DMS79 (cell line): ENCODE measurements at regions not wholly inside any gene's neighbourhood (a gene's known extent, or its start where the extent isn't known, plus 50 kb on each side); places are given as distances from the start of the nearest gene placed in this dataset.
"Not testable (repeated sequence)": the region's sequence is repeated elsewhere in the genome, so short reads cannot be mapped to it uniquely, and the experiment has no call there.

Experiments used
- DNase-seq: peaks from one replicate; lab custom pipeline; 2025; lab: John Stamatoyannopoulos, UW

DNA sequence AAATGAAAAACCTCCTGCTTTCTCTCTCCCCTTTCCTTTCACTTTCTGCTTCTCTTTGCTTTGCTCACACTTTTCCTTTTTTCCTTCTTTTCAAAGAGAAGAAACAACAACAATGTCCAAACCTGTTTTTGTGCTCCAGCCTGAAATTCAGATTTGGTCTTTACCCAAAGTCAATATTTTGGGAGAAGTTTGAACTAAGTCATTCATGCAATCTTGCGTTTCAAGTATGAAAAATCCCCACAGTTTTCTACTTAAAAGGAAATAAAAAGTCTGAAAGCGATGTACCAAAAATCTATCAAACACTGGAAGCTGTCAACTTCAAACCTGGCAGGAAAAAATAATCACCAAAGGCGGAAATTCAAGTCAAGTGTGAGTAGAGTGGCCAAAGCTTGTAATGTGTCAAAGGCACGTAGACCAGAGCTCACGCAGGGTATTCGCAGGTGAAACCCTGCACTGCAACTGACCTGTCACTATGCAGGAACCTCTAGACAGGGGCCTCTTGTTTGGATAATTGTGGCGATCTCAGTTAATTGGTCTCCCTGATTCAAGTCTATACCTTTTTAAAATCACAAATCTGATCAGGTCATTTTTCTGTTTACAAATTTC lies 118.8 kb upstream of the GALNT15 start:
- DNase-seq: no peak

DNA sequence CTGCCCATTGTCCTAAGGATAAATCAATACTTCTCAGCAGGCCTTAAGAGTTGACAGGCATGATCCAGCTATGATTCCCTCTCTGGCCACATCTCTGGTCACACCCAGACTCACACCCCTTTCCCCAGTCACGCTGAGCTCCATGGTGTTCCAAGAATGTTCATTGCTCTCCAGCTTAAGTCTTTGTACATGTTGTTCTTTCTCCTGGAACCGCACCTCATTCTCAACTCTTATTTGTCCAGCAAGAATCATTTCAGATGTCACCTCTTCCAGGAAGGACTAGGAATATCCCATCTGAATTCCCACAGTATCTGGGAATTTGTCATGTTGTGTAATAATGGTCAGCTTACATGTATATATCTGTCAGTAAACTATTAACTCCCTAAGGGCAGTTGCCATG lies 118.3 kb upstream of the GALNT15 start:
- DNase-seq: no peak

DNA sequence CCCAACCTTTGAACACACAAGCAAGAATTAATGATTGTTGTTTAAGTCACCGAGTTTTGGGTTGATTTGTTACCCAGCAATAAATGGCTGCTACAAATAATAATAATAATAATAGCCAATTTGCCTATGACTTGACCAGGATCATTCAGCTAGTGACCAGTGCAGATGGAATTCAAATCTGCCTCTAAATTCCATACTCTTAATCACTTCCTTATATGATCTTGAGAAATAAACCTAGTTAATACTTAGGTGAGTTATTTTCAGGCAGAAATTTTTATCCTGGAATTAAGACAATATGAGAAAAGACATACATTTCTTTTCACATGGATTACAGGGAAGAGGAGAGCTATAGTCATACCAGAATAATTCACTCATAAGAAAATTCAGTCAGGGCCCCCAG lies 116.0 kb upstream of the GALNT15 start:
- DNase-seq: no peak

GRCh38 chr3:16059081-16059537 lies 115.4 kb upstream of the GALNT15 start:
- DNase-seq: no peak

DNA sequence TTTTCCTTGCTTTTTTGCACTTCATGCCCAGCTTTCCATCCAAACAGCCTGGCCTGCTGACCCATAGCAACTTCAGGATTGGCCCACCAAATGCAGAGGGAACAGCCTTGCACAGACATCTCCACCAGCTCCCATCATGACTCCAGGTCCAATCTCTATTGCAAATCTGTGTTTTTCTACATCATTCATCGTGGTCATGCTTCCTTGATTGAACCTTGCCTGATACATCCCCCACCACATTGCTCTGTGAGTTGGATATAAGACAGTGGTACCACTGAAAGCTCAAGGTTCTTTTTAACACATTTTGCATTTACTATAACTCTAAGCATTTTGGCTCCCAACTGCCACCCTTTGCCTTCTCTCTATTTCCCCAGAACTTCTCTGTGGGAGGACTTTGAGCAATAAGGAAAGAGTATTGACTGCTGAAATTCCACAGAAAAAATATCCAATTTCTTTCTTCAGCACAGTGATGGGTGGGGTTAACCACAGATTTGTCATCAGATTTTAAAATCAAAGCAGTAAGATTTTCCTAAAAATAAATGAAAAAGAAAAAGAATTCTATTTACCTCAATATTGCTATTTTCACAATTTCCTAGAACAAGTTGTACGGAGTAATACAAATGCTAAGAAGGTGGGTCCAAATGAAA lies 114.6 kb upstream of the GALNT15 start:
- no peak for DNase-seq

GRCh38 chr3:16060358-16060852 lies 114.1 kb upstream of the GALNT15 start:
- no peak for DNase-seq

- DNase-seq: no peak
Measured at GRCh38 chr3:16060945-16061344, 113.5 kb upstream of the GALNT15 start.

DNA sequence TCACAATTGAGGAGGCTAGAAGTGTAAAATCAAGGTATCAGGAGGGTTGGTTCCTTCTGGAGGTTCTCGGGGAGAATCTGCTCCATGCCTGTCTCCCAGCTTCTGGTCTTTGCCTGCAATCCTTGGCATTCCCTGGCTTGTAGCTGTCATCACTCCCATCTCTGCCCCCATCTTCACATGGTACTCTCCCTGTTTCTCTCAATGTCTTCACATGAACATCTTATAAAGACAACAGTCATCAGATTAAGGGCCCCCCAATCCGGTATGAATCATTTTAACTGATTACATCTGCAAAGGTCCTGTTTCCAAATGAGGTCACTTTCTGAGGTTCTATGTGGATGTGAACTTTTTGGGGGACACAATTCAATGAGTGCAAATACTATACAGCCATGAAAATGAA lies 113.0 kb upstream of the GALNT15 start:
- no peak for DNase-seq

DNA sequence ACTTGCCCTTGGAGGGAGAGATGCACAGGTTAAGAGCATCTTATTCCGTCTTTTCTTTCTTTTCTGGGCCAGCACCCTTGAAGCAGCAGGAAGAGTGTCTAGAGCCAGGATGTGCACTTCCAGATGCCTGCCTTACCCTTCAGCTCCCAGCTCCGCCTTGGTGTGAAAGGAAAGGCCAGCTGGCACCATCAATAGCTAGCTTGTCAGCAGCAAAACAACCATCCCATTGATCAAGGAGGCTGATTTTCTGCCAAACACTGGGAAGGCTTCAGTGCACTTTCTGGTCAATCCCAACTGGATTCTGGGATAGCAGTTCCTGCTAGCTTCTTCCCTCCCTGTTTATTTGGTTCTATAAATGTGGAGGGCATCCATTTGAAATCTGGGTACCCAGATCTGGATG lies 110.9 kb upstream of the GALNT15 start:
- DNase-seq: no peak

- no peak for DNase-seq
Measured at GRCh38 chr3:16064642-16065414, 109.7 kb upstream of the GALNT15 start.

- no peak for DNase-seq
Measured at GRCh38 chr3:16066545-16066944, 107.9 kb upstream of the GALNT15 start.

DNA sequence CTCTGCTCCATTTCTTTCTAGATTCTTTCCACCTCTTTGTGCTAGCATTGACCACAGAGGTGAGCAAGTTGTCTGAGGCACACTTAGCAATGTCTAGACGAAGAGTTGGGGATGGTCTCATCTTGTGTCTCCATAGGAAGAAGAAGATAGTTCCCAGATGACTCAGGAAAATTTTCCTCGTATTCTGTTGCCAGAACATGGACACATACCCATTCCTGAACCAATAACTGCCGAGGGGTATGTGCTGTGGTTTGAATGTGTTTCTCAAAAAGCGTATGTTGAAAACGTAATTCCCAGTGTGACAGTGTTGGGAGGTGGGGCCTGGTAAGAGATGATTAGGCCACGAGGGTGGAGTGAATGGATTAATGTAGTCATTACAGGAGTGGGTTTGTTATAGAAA lies 107.5 kb upstream of the GALNT15 start:
- DNase-seq: no peak

DNA sequence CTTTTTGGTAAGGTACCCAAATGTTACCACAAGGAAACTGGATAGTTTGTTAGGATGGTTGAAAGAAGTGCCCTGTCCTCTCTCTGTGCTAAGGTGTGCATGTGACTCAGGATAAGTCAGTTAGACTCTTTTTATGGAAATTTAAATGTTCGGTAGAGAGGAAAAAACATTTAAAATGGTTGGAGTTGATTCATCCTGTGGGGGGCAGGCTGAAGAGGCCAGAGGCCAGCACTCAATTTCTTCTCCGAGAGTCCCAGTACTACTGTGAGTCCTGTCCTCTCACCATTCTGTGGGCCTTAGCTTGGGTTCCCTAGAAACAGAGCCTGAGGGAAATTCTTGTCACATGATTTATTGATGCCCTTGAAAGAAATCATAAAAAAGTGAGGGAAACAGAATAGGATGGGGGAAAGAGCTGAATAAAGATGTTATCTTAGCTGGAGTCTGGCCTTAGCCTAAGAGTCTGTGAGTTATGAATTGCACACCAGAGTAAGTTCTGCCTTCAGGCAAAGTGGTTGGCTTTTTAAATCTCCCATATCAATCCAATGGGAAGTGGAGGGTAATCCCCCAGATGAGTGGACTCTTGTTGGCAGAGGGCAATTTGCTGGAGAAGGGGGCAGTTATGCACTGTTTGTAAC lies 106.5 kb upstream of the GALNT15 start:
- DNase-seq: peak; percentile 79

DNA sequence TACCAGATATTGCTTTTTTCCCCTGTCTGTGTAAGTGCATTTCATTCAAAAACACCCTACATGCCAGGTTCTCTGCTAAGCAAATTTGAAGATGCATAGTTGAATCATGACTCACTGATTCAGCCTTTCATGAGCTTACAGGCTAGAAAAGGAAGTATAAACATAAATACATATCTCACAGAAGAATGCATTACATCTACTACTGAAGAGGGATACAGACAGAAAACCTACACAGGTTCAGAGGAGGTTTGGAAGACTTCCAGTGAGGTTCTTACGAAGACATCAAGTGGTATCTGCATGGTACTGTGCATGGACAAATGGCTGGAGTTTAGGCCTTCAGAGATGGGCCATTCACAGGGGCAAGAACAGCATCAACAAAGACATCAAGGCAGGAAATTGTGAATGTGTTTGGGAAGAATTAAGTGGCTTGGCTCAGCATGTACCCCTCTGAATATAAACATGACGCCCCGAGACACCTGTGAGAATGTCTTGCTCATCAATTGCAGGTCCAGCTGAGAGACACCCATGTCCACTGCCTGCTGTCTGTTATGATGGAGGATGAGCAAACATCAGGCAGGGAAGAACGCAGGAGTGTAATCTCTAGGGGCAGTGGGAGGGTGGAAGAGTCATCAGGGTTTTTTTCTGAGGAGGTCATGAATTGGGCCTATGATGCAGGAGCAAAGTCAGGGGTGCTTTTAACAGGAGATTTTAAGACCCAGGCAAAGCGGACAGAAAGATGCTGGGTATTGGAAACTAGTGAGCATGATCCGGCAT lies 105.1 kb upstream of the GALNT15 start:
- DNase-seq: no peak

- no peak for DNase-seq
Measured at GRCh38 chr3:16070707-16071106, 103.8 kb upstream of the GALNT15 start.

DNA sequence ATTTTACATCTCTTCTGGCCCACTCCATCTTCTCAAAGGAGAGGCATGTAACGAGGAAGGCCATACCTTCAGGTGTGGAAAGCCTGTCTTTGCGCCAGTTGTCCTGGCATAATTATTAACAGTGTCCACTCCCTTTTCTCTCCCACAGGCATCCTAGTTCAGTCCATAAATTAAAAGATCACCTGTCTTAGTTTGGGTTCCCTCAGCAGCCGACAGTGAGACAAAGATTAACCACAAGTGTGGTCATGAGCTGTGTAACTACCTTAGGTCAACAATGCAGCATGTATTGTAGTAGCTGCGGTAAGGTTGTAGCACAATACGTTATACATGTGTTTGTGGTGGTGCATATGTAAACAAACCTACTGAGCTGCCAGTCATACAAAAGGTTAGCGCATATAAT lies 103.3 kb upstream of the GALNT15 start:
- DNase-seq: peak; percentile 25

DNA sequence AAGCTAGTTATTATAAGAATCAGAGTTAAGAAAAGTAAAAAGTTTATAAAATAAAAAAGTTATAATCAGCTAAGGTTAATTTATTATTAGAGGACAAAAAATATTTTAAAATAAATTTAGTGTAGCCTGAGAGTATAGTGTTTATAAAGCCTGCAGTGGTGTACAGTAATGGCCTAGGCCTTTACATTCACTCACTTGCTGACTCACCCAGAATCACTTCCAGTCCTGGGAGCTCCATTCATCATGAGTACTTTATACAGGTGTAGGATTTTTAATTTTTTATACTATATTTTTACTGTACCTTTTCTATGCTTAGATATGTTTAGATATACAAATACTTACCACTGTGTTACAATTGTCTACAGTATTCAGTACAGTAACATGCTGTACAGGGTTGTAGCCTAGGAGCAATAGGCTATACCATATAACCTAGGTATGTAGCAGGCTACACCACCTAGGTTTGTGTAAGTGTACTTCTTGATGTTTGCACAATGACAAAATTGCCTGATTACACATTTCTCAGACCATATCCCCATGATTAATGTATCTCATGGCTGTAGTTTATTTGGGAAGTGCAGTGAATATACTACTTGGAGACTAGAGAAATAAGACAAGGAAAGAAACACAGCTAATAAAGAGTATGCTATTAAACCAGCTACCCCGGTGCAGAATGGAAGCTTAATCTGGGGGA lies 101.9 kb upstream of the GALNT15 start:
- DNase-seq: no peak

DNA sequence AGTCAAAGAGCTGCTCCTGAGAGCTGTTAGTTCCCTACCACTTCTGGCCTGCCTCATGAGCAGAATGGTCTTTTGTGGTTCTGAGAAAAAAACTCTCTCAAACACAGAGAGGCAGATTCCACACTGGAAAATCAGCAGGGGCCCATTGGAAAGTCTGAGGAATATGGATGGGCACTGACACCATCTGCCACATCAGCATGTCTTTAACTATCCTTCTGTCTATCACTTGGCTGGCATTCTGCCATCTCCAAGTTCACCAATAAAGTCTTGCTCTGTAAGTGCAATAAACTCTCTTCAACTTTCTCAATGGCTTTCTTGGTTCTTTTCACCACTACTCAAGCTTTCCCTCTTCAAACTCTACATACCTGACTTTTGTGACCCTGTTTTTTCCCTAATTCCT lies 101.3 kb upstream of the GALNT15 start:
- DNase-seq: no peak

DNA sequence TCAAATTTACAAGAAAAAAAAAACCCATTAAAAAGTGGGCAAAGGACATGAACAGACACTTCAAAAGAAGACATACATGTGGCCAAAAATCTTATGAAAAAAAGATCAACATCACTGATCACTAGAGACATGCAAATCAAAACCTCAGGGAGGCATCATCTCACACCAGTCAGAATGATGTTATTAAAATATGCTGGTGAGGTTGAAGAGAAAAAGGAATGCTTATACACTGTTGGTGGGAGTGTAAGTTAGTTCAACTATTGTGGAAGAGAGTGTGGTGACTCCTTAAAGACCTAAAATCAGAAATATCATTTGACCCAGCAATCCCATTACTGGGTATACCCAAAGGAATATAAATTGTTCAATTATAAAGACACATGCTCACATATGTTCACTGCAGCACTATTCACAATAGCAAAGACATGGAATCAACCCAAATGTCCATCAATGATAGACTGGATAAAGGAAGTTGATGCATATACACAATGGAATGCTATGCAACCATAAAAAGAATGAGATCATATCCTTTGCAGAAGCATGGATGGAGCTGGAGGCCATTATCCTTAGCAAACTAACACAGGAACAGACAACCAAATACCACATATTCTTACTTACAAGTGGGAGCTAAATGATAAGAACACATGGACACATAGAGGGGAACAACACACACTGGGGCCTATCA lies 100.3 kb upstream of the GALNT15 start:
- not testable (repeated sequence) for DNase-seq

- DNase-seq: no peak
Measured at GRCh38 chr3:16075647-16076046, 98.8 kb upstream of the GALNT15 start.

DNA sequence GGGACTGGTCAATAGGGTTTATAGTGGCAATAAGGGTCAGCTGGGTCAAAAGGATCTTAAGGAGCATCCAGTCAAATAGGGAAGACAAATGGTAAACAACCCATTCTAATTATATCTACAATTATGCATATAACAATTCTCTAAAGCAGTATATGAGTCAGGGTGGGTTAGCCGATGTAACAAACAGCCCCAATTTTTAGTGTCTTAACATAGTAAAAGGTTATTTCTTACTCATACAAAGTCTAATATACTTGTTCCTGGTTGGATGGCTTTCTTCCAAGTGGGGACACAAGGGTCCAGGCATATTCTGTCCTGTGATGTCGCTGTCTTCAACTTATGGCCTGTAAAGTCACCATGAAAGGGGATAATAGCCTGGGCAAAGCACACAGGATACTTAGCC lies 97.9 kb upstream of the GALNT15 start:
- DNase-seq: no peak
